ENCODE measurements at regions not wholly inside any gene's neighbourhood (a gene's known extent, or its start where the extent isn't known, plus 50 kb on each side); places are given as distances from the start of the nearest gene placed in this dataset.

GRCh38 chr5:77923666-77924065 is 147.5 kb upstream of the TBCA start:
- WGBS, 2 donors: 80 to 86% methylated on average over 4 of the region's 4 CpGs
- DNase-seq: no peak
- H3K9me3 ChIP-seq: no peaks in the 10 kb centered on the region
- intact Hi-C loops (cut with DNase I; ENCODE audit: low total_unique reads): no loop called here
- no peak overlapping the region for H3K27ac ChIP-seq
- no peak for TF ChIP-seq POLR2A (IDR thresholded peaks at IDR 0.05)
- no peak for TF ChIP-seq CTCF (IDR thresholded peaks at IDR 0.05)
- H3K27me3 ChIP-seq: no peaks in the 10 kb centered on the region
- no peak overlapping the region for H3K4me3 ChIP-seq
- no peaks in the 10 kb centered on the region for H3K36me3 ChIP-seq (ENCODE audit: low read depth, missing control alignments)
- no peaks in the 10 kb centered on the region for H3K4me1 ChIP-seq

- intact Hi-C loops (cut with DNase I; ENCODE audit: low total_unique reads): no loop called here
- Histone ChIP-seq H3K4me3 (no peak overlapping the region), H3K36me3 (ENCODE audit: low read depth, missing control alignments) (no peaks in the 10 kb centered on the region), H3K9me3 (no peaks in the 10 kb centered on the region), H3K27ac (no peak overlapping the region), H3K27me3 (no peaks in the 10 kb centered on the region), H3K4me1 (no peaks in the 10 kb centered on the region)
- TF ChIP-seq POLR2A (IDR thresholded peaks at IDR 0.05) (no peak), CTCF (IDR thresholded peaks at IDR 0.05) (no peak)
- no peak for DNase-seq
- WGBS, 2 donors: 82 to 89% methylated on average over 4 of the region's 4 CpGs
These were observed 145.1 kb upstream of the TBCA start for GRCh38 chr5:77921094-77921768.

- intact Hi-C loops (cut with DNase I; ENCODE audit: low total_unique reads): no loop called here
- Histone ChIP-seq H3K4me3 (no peak overlapping the region), H3K9me3 (no peaks in the 10 kb centered on the region), H3K36me3 (ENCODE audit: low read depth, missing control alignments) (no peaks in the 10 kb centered on the region), H3K27me3 (no peaks in the 10 kb centered on the region), H3K4me1 (no peaks in the 10 kb centered on the region), H3K27ac (no peak overlapping the region)
- TF ChIP-seq CTCF (IDR thresholded peaks at IDR 0.05) (no peak), POLR2A (IDR thresholded peaks at IDR 0.05) (no peak)
- no peak for DNase-seq
- whole genome bisulfite sequencing, 2 donors: 77 to 81% methylated on average over 5 of the region's 5 CpGs
These were observed 144.4 kb upstream of the TBCA start for GRCh38 chr5:77920359-77921058.

- Histone ChIP-seq H3K9me3 (no peaks in the 10 kb centered on the region), H3K27me3 (no peaks in the 10 kb centered on the region), H3K4me1 (no peaks in the 10 kb centered on the region), H3K36me3 (ENCODE audit: low read depth, missing control alignments) (no peaks in the 10 kb centered on the region), H3K27ac (no peak overlapping the region), H3K4me3 (no peak overlapping the region)
- no peak for TF ChIP-seq POLR2A (IDR thresholded peaks at IDR 0.05)
- TF ChIP-seq CTCF (IDR thresholded peaks at IDR 0.05): no peak
- intact Hi-C loops (cut with DNase I; ENCODE audit: low total_unique reads): no loop called here
- no peak for DNase-seq
- WGBS, 2 donors: 90 to 98% methylated on average over 5 of the region's 5 CpGs
These were observed 139.2 kb upstream of the TBCA start for GRCh38 chr5:77915346-77915745.

GRCh38 chr5:77912721-77913120 is 136.6 kb upstream of the TBCA start:
- H3K4me3 ChIP-seq: no peak overlapping the region

More at GRCh38 chr5:77912721-77913120, 136.6 kb upstream of the TBCA start:
- TF ChIP-seq POLR2A (IDR thresholded peaks at IDR 0.05) (no peak), CTCF (IDR thresholded peaks at IDR 0.05) (no peak)
- H3K27me3 ChIP-seq: no peaks in the 10 kb centered on the region
- 35% methylated on average over 6 of the region's 6 CpGs for WGBS, 2 donors
- H3K36me3 ChIP-seq (ENCODE audit: low read depth, missing control alignments): no peaks in the 10 kb centered on the region
- H3K4me1 ChIP-seq: no peaks in the 10 kb centered on the region
- H3K27ac ChIP-seq: no peak overlapping the region
- intact Hi-C loops (cut with DNase I; ENCODE audit: low total_unique reads): no loop called here
- no peak for DNase-seq
- no peaks in the 10 kb centered on the region for H3K9me3 ChIP-seq

Data from testis (tissue), 2 donors.